ENCODE measurements at regions not wholly inside any gene's neighbourhood (a gene's known extent, or its start where the extent isn't known, plus 50 kb on each side); places are given as distances from the start of the nearest gene placed in this dataset.
"Not testable (repeated sequence)": the region's sequence is repeated elsewhere in the genome, so short reads cannot be mapped to it uniquely, and the experiment has no call there.

DNA sequence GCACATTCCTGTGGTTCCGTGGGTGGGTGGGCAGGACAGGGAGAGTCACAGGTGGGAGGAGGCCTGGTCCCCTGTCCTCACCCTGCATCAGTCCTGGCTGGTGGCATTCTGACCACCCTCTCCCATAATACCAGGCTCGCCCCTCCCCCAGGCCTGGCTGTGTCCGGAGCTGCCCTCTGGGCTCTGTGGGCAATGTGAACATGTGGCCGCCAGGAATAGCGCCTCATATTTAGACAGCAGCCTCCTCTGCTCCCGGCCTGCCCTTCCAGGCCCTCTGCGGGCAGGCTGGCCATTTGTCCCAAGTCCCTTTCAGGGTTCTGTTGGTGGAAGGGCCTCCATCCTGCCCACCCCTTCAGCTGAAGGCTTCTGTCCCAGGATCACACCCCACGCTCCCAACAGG, 4482.2 kb upstream of the TPTE start:
- DNase-seq (ENCODE audit: extremely low spot score); H3K36me3 ChIP-seq; intact Hi-C loops (cut with DNase I); H3K27ac ChIP-seq (replicated peaks in 1 of 4); H3K27me3 ChIP-seq; H3K9me3 ChIP-seq; H3K4me1 ChIP-seq; H3K4me3 ChIP-seq: not testable (repeated sequence)
- WGBS: no CpG with 5 or more reads among the region's 8 CpGs

GRCh38 chr21:6040095-6040494, 4481.3 kb upstream of the TPTE start:
- H3K27me3 ChIP-seq; H3K36me3 ChIP-seq; DNase-seq (ENCODE audit: extremely low spot score); H3K9me3 ChIP-seq; H3K27ac ChIP-seq (replicated peaks in 1 of 4); intact Hi-C loops (cut with DNase I); H3K4me1 ChIP-seq; H3K4me3 ChIP-seq: not testable (repeated sequence)
- no CpG with 5 or more reads among the region's 7 CpGs for WGBS

DNA sequence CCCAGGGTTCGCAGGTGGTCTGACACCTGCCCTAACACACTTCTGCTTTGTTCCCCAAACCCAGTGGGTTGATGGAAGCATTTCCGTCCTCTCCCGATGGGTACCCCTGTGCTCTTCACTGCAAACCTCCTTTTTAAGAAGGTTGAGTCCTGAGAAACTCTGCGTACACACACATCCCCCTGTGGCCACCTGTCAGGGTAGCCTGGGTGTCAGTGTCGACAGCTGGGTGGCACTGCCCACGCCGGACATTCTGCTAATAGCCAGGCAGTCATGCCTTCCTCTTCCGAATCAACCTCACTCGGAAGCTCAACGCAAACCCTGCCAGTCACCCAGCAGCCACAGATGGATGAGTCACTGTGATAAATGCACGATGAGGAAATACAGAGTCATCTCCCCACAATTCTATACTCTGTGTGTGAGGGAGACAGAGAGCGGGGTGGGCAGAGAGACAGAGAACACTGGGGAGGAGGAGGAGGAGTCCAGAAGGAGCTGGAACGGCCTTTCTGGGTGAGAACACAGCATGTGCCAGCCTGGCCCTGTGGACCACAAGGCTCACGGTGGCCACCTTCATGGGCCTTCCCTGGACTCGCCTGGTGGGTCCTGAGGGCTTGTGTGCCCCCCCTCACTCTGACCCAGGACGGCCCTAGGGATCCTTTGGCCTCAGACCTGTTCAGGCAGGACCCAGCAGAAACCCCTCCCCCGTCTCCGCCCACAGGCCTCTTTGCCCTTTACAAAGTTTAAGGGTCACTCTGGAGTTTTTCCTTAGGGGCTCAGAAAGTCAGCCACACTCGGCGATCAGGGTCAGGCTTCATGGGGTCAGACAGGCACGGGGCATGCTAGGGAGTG, 4477.7 kb upstream of the TPTE start:
- H3K36me3 ChIP-seq; intact Hi-C loops (cut with DNase I); H3K9me3 ChIP-seq; H3K4me1 ChIP-seq; H3K27me3 ChIP-seq; H3K4me3 ChIP-seq; DNase-seq (ENCODE audit: extremely low spot score); H3K27ac ChIP-seq (replicated peaks in 1 of 4): not testable (repeated sequence)
- WGBS: no CpG with 5 or more reads among the region's 21 CpGs

- not testable (repeated sequence) for DNase-seq (ENCODE audit: extremely low spot score)
Measured at GRCh38 chr21:6044695-6045094, 4476.7 kb upstream of the TPTE start.

DNA sequence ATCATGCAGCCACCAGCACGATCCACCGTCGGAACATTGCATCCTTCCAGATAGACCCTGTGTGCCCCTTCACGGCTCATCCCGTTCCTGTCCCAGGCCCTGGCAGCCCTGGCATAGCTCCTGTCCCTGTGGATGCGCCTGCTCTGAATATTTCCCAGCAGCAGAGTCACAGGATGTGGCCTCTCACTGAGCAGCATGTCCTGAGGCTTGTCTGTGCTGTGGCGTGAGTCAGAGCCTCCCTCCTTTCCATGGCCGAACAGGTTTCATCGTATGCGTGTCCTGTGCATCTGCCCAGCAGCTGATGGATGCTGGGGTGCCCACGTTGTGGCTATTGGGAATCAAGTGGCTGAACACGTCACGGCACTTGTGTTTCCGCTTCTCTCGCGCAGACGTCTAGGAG, 4471.5 kb upstream of the TPTE start:
- H3K9me3 ChIP-seq; intact Hi-C loops (cut with DNase I); H3K4me1 ChIP-seq; H3K27ac ChIP-seq (replicated peaks in 1 of 4); H3K4me3 ChIP-seq; H3K27me3 ChIP-seq; H3K36me3 ChIP-seq; DNase-seq (ENCODE audit: extremely low spot score): not testable (repeated sequence)
- no CpG with 5 or more reads among the region's 17 CpGs for WGBS

More at GRCh38 chr21:6044695-6045094, 4476.7 kb upstream of the TPTE start:
- intact Hi-C loops (cut with DNase I); H3K4me3 ChIP-seq; H3K36me3 ChIP-seq; H3K9me3 ChIP-seq; H3K4me1 ChIP-seq; H3K27ac ChIP-seq (replicated peaks in 1 of 4); H3K27me3 ChIP-seq: not testable (repeated sequence)
- WGBS: no CpG with 5 or more reads among the region's 13 CpGs

- not testable (repeated sequence) for DNase-seq (ENCODE audit: extremely low spot score)
Measured at GRCh38 chr21:6052109-6052508, 4469.3 kb upstream of the TPTE start.

DNA sequence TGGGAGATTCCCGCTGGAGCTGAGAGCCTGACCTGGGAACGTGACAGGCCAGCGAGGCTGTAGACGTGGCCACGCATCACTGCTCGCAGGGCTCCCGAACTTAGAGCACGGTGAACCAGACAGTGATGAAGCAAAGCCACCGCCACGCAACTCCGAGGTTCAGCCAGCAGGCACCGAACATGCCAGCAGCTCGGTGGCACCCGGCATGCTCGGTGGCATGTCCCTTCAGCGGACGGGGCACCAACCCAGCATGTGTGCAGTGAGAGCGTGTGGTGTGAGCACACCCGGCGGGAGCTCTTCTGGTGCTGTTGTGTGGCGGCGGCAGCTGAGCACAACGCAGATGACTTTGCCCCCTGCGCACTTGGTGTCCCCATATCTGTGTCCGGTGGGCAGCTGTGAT, 4468.2 kb upstream of the TPTE start:
- H3K36me3 ChIP-seq; H3K4me1 ChIP-seq; intact Hi-C loops (cut with DNase I); H3K4me3 ChIP-seq; H3K27ac ChIP-seq (replicated peaks in 1 of 4); H3K9me3 ChIP-seq; H3K27me3 ChIP-seq; DNase-seq (ENCODE audit: extremely low spot score): not testable (repeated sequence)
- WGBS: no CpG with 5 or more reads among the region's 25 CpGs

More at GRCh38 chr21:6052109-6052508, 4469.3 kb upstream of the TPTE start:
- H3K4me3 ChIP-seq; H3K27ac ChIP-seq (replicated peaks in 1 of 4); intact Hi-C loops (cut with DNase I); H3K27me3 ChIP-seq; H3K9me3 ChIP-seq; H3K4me1 ChIP-seq; H3K36me3 ChIP-seq: not testable (repeated sequence)
- no CpG with 5 or more reads among the region's 5 CpGs for WGBS

DNA sequence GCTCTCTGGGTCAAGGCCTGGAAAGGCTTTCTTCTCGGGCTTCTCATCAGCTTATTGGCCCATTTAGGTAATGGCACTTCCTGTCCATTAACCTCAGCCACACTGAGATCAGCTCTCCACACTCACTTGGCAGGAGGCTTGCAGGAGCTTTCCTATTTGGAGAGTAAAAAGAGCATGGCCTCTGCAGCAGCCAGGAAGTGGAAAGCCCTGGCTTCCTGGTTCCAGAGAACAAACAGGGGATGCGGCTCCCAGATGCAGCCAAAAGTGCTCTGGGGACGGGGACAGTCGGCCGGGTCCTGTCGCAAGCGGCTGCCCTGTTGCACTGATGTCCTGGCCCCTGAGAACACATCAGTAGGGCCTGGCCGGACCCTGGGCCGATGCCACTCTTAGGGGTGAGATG, 4462.4 kb upstream of the TPTE start:
- H3K27ac ChIP-seq (replicated peaks in 1 of 4); H3K9me3 ChIP-seq; intact Hi-C loops (cut with DNase I); H3K4me1 ChIP-seq; H3K27me3 ChIP-seq; H3K36me3 ChIP-seq; H3K4me3 ChIP-seq; DNase-seq (ENCODE audit: extremely low spot score): not testable (repeated sequence)
- no CpG with 5 or more reads among the region's 9 CpGs for WGBS

- H3K4me1 ChIP-seq; H3K27ac ChIP-seq (replicated peaks in 1 of 4); H3K4me3 ChIP-seq; intact Hi-C loops (cut with DNase I); DNase-seq (ENCODE audit: extremely low spot score); H3K9me3 ChIP-seq; H3K27me3 ChIP-seq; H3K36me3 ChIP-seq: not testable (repeated sequence)
- WGBS: no CpG with 5 or more reads among the region's 21 CpGs
Measured at GRCh38 chr21:6060054-6060681, 4461.2 kb upstream of the TPTE start.

DNA sequence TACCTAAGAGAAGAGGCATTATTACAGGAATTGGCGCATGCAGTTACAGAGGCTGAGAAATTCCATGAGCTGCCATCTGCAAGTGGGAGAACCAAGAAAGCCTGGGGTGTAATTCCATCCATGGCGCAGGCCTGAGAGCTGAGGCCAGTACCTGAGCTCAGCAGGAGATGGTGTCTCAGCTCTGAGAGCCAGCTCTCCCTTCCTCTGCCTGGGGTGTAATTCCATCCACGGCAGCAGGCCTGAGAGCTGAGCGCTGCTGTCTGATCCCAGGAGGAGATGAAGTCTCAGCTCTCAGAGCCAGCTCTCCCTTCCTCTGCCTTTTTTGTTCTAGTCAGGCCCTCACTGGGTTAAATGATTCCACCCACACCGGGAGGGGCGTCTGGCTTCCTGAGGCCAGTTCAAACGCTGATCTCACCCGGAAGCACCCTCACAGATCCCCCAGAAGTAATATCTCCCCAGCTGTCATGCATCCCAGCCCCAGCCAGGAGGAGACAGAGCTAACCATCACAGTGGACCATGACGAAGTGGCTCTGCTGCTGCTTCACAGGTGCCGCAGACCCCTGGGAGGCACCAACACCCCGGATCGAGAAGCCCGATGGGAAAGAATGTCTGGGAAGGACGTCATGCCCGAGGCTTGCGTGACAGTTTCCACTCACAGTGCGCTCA, 4454.9 kb upstream of the TPTE start:
- H3K36me3 ChIP-seq; H3K27ac ChIP-seq (replicated peaks in 1 of 4); DNase-seq (ENCODE audit: extremely low spot score); intact Hi-C loops (cut with DNase I); H3K27me3 ChIP-seq; H3K4me1 ChIP-seq; H3K4me3 ChIP-seq; H3K9me3 ChIP-seq: not testable (repeated sequence)
- WGBS: no CpG with 5 or more reads among the region's 17 CpGs

GRCh38 chr21:6068098-6068831, 4453.1 kb upstream of the TPTE start:
- H3K27me3 ChIP-seq; intact Hi-C loops (cut with DNase I); H3K4me1 ChIP-seq; DNase-seq (ENCODE audit: extremely low spot score); H3K36me3 ChIP-seq; H3K4me3 ChIP-seq; H3K9me3 ChIP-seq; H3K27ac ChIP-seq (replicated peaks in 1 of 4): not testable (repeated sequence)
- no CpG with 5 or more reads among the region's 31 CpGs for WGBS

- H3K36me3 ChIP-seq; DNase-seq (ENCODE audit: extremely low spot score); H3K27ac ChIP-seq (replicated peaks in 1 of 4); H3K4me1 ChIP-seq; H3K27me3 ChIP-seq; intact Hi-C loops (cut with DNase I); H3K9me3 ChIP-seq; H3K4me3 ChIP-seq: not testable (repeated sequence)
- WGBS: 97% methylated on average over 2 of the region's 2 CpGs
Measured at GRCh38 chr21:6070213-6070612, 4451.2 kb upstream of the TPTE start.

All from esophagus muscularis mucosa (tissue), 4 donors.